A172 (cell line): ENCODE measurements at regions not wholly inside any gene's neighbourhood (a gene's known extent, or its start where the extent isn't known, plus 50 kb on each side); places are given as distances from the start of the nearest gene placed in this dataset.
"Not testable (repeated sequence)": the region's sequence is repeated elsewhere in the genome, so short reads cannot be mapped to it uniquely, and the experiment has no call there.

Source experiments
- DNase-seq: peaks from one replicate; pipeline ENCODE4 v3.0.0-alpha.2; 2015; ENCODE audit warnings: low spot score

- DNase-seq, result no peak
These were observed 87.3 kb upstream of the ABCC4 start for GRCh38 chr13:95388420-95389079.

GRCh38 chr13:95391362-95391761 lies 90.1 kb upstream of the ABCC4 start:
- DNase-seq, result no peak

- DNase-seq, result no peak
These were observed 90.5 kb upstream of the ABCC4 start for GRCh38 chr13:95391785-95392184.

GRCh38 chr13:95392597-95392996 lies 91.3 kb upstream of the ABCC4 start:
- DNase-seq, result no peak

- DNase-seq, result no peak
These were observed 102.3 kb upstream of the ABCC4 start for GRCh38 chr13:95403349-95404140.

GRCh38 chr13:95404141-95404882 lies 103.1 kb upstream of the ABCC4 start:
- peak; percentile 78 for DNase-seq

- no peak for DNase-seq
These were observed 104.9 kb upstream of the ABCC4 start for GRCh38 chr13:95406176-95406575.

- DNase-seq, result peak; percentile 11
These were observed 110.3 kb upstream of the ABCC4 start for GRCh38 chr13:95411428-95412040.

GRCh38 chr13:95418946-95419345 lies 117.7 kb upstream of the ABCC4 start:
- DNase-seq, result no peak

- no peak for DNase-seq
These were observed 119.2 kb upstream of the ABCC4 start for GRCh38 chr13:95420501-95420900.

GRCh38 chr13:95426631-95427030 lies 125.4 kb upstream of the ABCC4 start:
- DNase-seq, result no peak

GRCh38 chr13:95430525-95430924 lies 122.0 kb upstream of the CLDN10 start:
- not testable (repeated sequence) for DNase-seq

GRCh38 chr13:95432141-95432540 lies 120.4 kb upstream of the CLDN10 start:
- DNase-seq, result no peak

GRCh38 chr13:95433537-95433936 lies 119.0 kb upstream of the CLDN10 start:
- no peak for DNase-seq

- DNase-seq, result no peak
These were observed 118.4 kb upstream of the CLDN10 start for GRCh38 chr13:95434111-95434510.

- DNase-seq, result peak; percentile 11
These were observed 115.0 kb upstream of the CLDN10 start for GRCh38 chr13:95437561-95437960.

- DNase-seq, result peak; percentile 13
These were observed 114.2 kb upstream of the CLDN10 start for GRCh38 chr13:95438297-95438696.

- no peak for DNase-seq
These were observed 112.0 kb upstream of the CLDN10 start for GRCh38 chr13:95440441-95441088.

GRCh38 chr13:95441326-95441725 lies 111.2 kb upstream of the CLDN10 start:
- no peak for DNase-seq

- no peak for DNase-seq
These were observed 108.4 kb upstream of the CLDN10 start for GRCh38 chr13:95444006-95444730.

GRCh38 chr13:95445131-95445530 lies 107.4 kb upstream of the CLDN10 start:
- DNase-seq, result no peak
